Fibroblast of lung (primary cell): ENCODE measurements at regions not wholly inside any gene's neighbourhood (a gene's known extent, or its start where the extent isn't known, plus 50 kb on each side); places are given as distances from the start of the nearest gene placed in this dataset.

Source experiments
- EZH2 ChIP-seq: IDR thresholded peaks from 2 replicates; pipeline ENCODE4 v1.5.1; 2012; ENCODE audit warnings: low read length, control low read depth, mild to moderate bottlenecking; ENCODE audit errors: missing control alignments
- TF ChIP-seq, protein P1 (sequence below), 2 donors: IDR thresholded peaks in 1 of 2; conservative IDR thresholded peaks in 1 of 2; 1 replicate in 1 of 2; 2 replicates in 1 of 2; pipeline ENCODE4 v1.5.1; 2011 to 2012; ENCODE audit warnings: low read length in 2 of 2, control low read depth in 1 of 2, inconsistent platforms in 1 of 2, low read depth in 1 of 2, mild to moderate bottlenecking in 1 of 2

DNA sequence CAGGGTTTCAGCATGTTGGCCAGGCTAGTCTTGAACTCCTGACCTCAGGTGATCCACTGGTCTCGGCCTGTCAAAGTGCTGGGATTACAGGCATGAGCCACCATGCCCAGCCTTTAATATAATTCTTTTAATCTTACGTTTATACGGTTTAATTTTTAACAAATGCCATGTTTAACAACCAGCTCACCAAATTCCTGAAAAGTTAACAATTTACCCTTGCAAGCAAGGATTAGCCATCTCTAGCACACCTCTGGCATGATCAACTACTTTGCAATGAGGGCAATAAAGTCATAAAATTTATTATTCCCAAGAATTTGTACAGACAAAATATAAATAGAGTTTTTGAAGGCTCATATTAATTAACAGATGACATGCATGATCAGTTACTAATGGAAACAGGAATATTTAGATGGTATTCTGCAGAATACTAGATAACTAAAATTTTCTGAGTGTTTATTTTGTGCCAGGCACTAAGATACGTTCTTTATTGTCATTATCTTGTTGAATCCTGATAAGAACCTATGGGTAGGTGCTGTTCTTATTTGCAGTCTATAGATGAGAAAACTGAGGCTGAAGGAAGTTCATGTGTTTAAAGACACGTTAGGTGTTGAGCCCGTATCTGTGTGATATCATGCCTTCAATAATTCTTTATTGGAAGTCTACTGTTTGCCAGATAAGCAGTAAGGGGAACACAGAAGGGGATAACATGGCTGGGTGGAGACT, 190.1 kb downstream of the CDCA7 start:
- TF ChIP-seq, protein P1, sequence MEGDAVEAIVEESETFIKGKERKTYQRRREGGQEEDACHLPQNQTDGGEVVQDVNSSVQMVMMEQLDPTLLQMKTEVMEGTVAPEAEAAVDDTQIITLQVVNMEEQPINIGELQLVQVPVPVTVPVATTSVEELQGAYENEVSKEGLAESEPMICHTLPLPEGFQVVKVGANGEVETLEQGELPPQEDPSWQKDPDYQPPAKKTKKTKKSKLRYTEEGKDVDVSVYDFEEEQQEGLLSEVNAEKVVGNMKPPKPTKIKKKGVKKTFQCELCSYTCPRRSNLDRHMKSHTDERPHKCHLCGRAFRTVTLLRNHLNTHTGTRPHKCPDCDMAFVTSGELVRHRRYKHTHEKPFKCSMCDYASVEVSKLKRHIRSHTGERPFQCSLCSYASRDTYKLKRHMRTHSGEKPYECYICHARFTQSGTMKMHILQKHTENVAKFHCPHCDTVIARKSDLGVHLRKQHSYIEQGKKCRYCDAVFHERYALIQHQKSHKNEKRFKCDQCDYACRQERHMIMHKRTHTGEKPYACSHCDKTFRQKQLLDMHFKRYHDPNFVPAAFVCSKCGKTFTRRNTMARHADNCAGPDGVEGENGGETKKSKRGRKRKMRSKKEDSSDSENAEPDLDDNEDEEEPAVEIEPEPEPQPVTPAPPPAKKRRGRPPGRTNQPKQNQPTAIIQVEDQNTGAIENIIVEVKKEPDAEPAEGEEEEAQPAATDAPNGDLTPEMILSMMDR (conservative IDR thresholded peaks at IDR 0.05 in 1 of 2, IDR thresholded peaks at IDR 0.05 in 1 of 2; ENCODE audit: low read depth in 1 of 2, low read length in 2 of 2), result no peak
- TF ChIP-seq EZH2, result no peak
